OCI-LY1 (cell line): ENCODE measurements at regions not wholly inside any gene's neighbourhood (a gene's known extent, or its start where the extent isn't known, plus 50 kb on each side); places are given as distances from the start of the nearest gene placed in this dataset.

Experiments
- CTCF ChIP-seq: fragments of 200-600 bp; sonication (generic), shearing (Covaris generic); IDR thresholded peaks from 2 replicates; pipeline ENCODE4 v1.5.1; 2017; ENCODE audit warnings: mild to moderate bottlenecking, antibody characterized with exemption, low read length, moderate library complexity, mixed read lengths
- EZH2 ChIP-seq: fragments of 200-600 bp; sonication (generic), shearing (Covaris generic); IDR thresholded peaks from 2 replicates; pipeline ENCODE4 v1.8.0; 2017; ENCODE audit warnings: borderline replicate concordance, mixed run types, mild to moderate bottlenecking, antibody characterized with exemption, low read length, moderate library complexity, mixed read lengths

GRCh38 chr12:89084751-89085150, 267.6 kb downstream of the DUSP6 start:
- no peak for TF ChIP-seq CTCF
- no peak for TF ChIP-seq EZH2
